ENCODE measurements at regions not wholly inside any gene's neighbourhood (a gene's known extent, or its start where the extent isn't known, plus 50 kb on each side); places are given as distances from the start of the nearest gene placed in this dataset.

DNA sequence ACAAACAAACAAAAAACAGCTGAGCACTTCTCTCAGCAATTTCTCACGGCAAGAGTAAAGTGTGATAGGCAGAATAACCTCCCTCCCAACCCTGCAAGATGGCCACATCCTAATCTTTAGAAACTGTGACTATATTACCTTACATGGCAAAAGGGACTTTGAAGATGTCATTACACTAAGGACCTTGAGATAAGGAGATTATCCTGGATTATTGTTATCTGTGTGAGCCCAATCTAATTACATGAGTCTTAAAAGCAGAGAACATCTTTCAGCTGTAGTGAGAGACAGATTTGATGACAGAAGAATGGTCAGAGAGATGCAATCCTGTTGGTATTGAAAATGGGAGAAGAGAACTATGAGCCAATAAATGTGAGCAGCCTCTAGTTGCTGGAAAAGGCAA, 347.9 kb downstream of the CDH9 start:
- TF ChIP-seq, protein P1, sequence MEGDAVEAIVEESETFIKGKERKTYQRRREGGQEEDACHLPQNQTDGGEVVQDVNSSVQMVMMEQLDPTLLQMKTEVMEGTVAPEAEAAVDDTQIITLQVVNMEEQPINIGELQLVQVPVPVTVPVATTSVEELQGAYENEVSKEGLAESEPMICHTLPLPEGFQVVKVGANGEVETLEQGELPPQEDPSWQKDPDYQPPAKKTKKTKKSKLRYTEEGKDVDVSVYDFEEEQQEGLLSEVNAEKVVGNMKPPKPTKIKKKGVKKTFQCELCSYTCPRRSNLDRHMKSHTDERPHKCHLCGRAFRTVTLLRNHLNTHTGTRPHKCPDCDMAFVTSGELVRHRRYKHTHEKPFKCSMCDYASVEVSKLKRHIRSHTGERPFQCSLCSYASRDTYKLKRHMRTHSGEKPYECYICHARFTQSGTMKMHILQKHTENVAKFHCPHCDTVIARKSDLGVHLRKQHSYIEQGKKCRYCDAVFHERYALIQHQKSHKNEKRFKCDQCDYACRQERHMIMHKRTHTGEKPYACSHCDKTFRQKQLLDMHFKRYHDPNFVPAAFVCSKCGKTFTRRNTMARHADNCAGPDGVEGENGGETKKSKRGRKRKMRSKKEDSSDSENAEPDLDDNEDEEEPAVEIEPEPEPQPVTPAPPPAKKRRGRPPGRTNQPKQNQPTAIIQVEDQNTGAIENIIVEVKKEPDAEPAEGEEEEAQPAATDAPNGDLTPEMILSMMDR (IDR thresholded peaks at IDR 0.05; ENCODE audit: borderline replicate concordance, insufficient read depth, low read depth, low read length), result no peak
- H3K4me3 ChIP-seq (ENCODE audit: low read depth, low read length), result no peak overlapping the region

GRCh38 chr5:26681861-26682260, 356.5 kb downstream of the CDH9 start:
- H3K4me3 ChIP-seq (ENCODE audit: low read depth, low read length), result no peak overlapping the region
- TF ChIP-seq, protein P1 (IDR thresholded peaks at IDR 0.05; ENCODE audit: borderline replicate concordance, insufficient read depth, low read depth, low read length), result no peak

DNA sequence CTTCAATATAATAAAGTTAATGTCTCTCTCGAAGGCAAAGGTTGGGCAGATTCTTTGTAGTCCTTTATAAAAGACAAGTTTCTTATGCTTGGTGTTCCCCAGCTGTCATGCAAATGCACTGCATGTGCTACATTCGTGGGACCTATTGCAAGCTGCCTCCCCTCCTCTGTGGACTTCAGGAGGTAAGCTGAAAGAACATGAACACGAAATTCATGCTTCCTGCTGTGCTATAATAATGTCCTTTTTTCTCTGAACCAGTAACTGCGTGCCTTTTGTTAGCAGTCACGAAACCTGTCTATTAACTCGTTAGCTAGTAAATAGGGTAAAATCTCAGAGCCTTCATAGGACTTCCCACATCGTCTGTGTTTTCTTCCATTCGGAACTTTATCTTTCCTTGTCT, 363.5 kb downstream of the CDH9 start:
- TF ChIP-seq, protein P1 (IDR thresholded peaks at IDR 0.05; ENCODE audit: borderline replicate concordance, insufficient read depth, low read depth, low read length), result no peak

DNA sequence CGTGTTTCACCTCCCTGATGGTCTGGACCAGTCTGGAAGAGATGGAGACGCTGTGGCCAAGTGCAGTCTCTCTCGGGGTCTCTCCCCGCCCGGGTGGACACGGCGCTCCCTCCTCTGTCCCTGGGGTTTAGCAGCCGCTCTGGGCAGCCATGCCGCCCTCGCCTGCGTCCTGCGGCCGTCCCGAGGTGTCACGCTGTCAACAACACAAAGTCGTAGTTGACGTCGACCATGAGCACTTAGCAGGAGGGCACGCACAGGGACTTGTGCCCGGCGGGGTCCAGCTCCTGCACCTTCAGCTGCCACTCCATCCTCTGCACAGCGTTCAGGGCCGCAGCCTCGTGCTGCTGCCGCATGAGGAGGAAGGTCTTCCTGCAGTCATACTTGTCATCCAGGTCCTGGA, 368.9 kb downstream of the CDH9 start:
- TF ChIP-seq, protein P1 (IDR thresholded peaks at IDR 0.05; ENCODE audit: borderline replicate concordance, insufficient read depth, low read depth, low read length), result no peak
- no peak overlapping the region for H3K4me3 ChIP-seq (ENCODE audit: low read depth, low read length)

More for the DNA sequence above, 363.5 kb downstream of the CDH9 start:
- no peak overlapping the region for H3K4me3 ChIP-seq (ENCODE audit: low read depth, low read length)

GRCh38 chr5:26669031-26669430, 369.4 kb downstream of the CDH9 start:
- H3K4me3 ChIP-seq (ENCODE audit: low read depth, low read length), result no peak overlapping the region
- TF ChIP-seq, protein P1 (IDR thresholded peaks at IDR 0.05; ENCODE audit: borderline replicate concordance, insufficient read depth, low read depth, low read length), result no peak

- no peak overlapping the region for H3K4me3 ChIP-seq (ENCODE audit: low read depth, low read length)
- TF ChIP-seq, protein P1 (IDR thresholded peaks at IDR 0.05; ENCODE audit: borderline replicate concordance, insufficient read depth, low read depth, low read length), result no peak
Observed at GRCh38 chr5:26666371-26666770, 372.0 kb downstream of the CDH9 start.

GRCh38 chr5:26663500-26663899, 374.9 kb downstream of the CDH9 start:
- TF ChIP-seq, protein P1 (IDR thresholded peaks at IDR 0.05; ENCODE audit: borderline replicate concordance, insufficient read depth, low read depth, low read length), result no peak
- no peak overlapping the region for H3K4me3 ChIP-seq (ENCODE audit: low read depth, low read length)
